ENCODE measurements at regions not wholly inside any gene's neighbourhood (a gene's known extent, or its start where the extent isn't known, plus 50 kb on each side); places are given as distances from the start of the nearest gene placed in this dataset.

DNA sequence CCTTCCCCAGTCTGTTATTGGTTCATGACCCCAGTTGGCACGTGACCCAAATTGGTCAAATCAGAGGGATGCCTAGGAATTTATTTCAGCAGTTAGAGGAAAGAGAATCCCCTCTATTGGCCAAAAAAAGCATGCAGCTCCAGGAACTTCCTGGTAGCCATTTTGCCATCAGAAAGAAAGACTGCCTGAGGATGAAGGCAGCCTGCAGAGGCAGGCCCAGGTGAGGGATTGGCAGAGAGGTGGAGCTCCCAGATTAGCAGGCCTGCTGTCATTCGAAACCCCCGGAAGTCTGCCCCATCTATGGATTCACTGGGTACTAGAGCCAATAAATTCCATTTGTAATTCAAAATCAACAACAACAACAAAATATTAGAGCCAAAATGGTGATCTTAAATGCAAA, 207.6 kb downstream of the CWF19L2 start:
- TF ChIP-seq, protein P1, sequence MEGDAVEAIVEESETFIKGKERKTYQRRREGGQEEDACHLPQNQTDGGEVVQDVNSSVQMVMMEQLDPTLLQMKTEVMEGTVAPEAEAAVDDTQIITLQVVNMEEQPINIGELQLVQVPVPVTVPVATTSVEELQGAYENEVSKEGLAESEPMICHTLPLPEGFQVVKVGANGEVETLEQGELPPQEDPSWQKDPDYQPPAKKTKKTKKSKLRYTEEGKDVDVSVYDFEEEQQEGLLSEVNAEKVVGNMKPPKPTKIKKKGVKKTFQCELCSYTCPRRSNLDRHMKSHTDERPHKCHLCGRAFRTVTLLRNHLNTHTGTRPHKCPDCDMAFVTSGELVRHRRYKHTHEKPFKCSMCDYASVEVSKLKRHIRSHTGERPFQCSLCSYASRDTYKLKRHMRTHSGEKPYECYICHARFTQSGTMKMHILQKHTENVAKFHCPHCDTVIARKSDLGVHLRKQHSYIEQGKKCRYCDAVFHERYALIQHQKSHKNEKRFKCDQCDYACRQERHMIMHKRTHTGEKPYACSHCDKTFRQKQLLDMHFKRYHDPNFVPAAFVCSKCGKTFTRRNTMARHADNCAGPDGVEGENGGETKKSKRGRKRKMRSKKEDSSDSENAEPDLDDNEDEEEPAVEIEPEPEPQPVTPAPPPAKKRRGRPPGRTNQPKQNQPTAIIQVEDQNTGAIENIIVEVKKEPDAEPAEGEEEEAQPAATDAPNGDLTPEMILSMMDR (IDR thresholded peaks at IDR 0.05) = no peak
- no peak for TF ChIP-seq POLR2A (IDR thresholded peaks at IDR 0.05)
